Adrenal gland (tissue), 5 donors: ENCODE measurements at regions not wholly inside any gene's neighbourhood (a gene's known extent, or its start where the extent isn't known, plus 50 kb on each side); places are given as distances from the start of the nearest gene placed in this dataset.

Experiments used
- CTCF ChIP-seq, 6 experiments: fragments of 450-650 bp in 4 of 6; fragments of 200-600 bp in 2 of 6; sonication (generic) in 1 of 6; IDR thresholded peaks; 1 replicate in 5 of 6; 2 replicates in 1 of 6; pipeline versions ENCODE4 v1.5.1 to v1.8.0; 2016 to 2021; ENCODE audit warnings: antibody characterized with exemption in 6 of 6, mild to moderate bottlenecking in 2 of 6, moderate library complexity in 1 of 6
- POLR2A ChIP-seq, 2 donors: fragments of 450-650 bp; IDR thresholded peaks; one replicate each; pipeline ENCODE4 v1.6.1; 2017; ENCODE audit warnings: antibody characterized with exemption in 2 of 2, mild to moderate bottlenecking in 2 of 2, moderate library complexity in 1 of 2
- donor health status: DM: no; HTN: no; CAD: no.

- no peak for TF ChIP-seq CTCF (IDR thresholded peaks at IDR 0.05)
- no peak for TF ChIP-seq POLR2A (IDR thresholded peaks at IDR 0.05)
Measured at GRCh38 chr5:155983954-155984353, 343.0 kb upstream of the SGCD start.
